GM18499 (cell line): ENCODE measurements at regions not wholly inside any gene's neighbourhood (a gene's known extent, or its start where the extent isn't known, plus 50 kb on each side); places are given as distances from the start of the nearest gene placed in this dataset.
"Not testable (repeated sequence)": the region's sequence is repeated elsewhere in the genome, so short reads cannot be mapped to it uniquely, and the experiment has no call there.

Source experiments
- ATAC-seq: cut with Tn5 transposase; IDR thresholded peaks from one replicate; pipeline ENCODE4 v1.9.1; 2021; ENCODE audit warnings: moderate number of reproducible peaks; ENCODE audit not compliant: insufficient read depth, unreplicated experiment

DNA sequence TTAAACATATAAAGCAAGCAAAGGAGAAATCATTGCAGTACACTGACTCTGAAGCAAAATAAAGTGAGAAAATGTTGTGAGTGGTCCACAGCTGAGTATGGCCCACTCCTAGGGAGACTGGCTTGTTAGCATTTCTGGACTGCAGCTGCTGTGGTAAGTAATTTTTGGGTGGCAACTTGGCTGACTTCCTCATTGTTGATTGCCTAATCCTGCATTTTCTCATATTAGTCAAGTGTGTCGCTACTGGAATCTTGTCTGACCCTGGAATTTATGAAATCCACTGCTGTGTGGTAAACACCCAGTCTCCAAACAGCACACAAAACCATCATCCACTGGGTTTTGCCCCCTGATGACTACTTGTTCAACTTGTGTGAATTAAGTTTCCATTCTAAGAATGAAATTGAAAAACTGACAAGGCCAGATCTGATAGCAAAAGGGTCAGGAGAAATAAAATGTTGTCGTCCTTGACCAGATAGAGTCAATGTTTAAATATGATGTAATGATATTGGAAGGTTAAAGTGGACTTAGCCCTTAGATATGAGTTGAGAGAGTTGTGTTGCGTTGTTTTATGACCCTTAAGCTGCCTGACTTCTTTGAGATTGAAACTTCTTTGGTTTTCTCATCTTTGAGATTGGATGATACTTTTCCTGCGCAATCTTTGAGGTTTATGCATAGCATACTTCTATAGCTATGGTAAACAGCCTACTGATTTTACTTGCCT, 106.6 kb upstream of the SEC22B start:
- not testable (repeated sequence) for ATAC-seq

GRCh38 chr1:120278259-120278610, 101.9 kb upstream of the SEC22B start:
- not testable (repeated sequence) for ATAC-seq

DNA sequence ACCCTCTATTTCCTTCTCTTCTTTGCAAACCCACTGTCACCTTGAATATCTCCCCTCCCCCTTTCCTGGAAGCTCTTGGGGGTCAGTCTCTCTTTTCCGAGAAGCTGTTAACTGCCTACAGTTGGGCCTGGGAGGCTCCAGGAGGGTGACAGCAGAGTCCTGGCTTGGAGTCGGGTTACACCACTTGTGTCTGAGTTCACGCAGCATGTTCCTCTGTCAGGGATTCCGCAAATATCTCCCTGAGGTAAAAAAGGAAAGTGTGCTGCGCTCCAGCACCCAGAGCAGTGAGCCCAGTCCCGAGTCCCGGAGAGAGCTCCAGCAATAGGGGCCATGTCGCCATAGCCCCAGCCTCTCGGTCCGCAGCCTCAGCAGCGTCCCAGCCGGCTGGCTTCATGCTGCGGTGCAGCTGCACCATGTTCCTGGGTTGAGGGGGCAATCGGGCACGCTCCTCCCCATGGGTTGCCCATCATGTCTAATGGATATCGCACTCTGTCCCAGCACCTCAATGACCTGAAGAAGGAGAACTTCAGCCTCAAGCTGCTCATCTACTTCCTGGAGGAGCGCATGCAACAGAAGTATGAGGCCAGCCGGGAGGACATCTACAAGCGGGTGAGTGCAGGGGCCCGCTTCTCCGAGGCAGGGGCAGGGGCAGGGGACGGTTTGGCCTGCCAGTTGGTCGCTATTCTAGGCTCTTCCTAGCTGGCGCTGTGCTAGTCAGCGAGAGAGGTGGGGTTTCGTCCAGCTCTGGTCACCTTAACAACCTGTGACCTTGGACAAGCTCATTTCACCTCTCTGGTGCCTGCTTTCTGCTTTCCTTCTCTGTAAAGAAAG, 101.3 kb upstream of the SEC22B start:
- ATAC-seq, result not testable (repeated sequence)

- not testable (repeated sequence) for ATAC-seq
These were observed 100.4 kb upstream of the SEC22B start for GRCh38 chr1:120276710-120277109.

- ATAC-seq, result not testable (repeated sequence)
These were observed 98.1 kb upstream of the SEC22B start for GRCh38 chr1:120274438-120274837.

DNA sequence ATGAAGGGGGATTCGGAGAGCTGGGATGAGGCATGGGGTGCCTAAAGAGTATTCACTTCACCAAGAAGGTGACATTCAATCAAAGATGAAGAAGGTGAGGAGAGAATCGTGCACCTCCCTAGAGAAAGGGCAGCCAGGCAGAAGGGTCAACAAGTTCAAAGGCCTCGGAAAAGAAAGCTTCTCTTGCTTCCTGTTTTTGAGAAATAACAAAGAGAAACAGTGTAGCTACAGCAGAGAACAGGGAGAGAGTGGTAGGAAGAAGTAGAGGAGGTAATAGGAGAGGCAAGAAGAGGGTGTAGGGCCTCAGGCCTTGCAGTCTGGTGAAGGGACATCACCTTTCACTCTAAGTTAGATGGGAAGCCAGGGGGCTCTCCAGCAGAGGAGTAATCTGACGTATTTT, 97.0 kb upstream of the SEC22B start:
- not testable (repeated sequence) for ATAC-seq

DNA sequence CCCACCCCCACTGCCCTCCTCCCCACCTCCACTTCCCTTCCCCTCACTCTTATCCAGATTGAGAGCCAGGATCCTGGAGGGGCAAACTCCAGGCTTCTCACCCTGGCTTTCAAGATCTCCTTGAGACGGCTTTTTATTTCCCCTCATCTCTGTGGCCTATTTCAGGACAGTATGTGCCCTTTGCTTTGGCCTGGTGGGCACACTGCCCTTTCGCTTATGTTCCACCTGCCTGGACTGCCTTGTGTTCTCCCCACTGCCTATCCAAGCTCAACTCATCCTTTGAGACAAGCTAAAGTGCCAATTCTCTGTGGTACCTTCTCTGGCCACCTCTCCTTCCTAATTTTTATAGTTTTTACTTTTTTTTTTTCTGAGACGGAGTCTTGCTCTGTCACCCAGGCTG, 95.9 kb upstream of the SEC22B start:
- not testable (repeated sequence) for ATAC-seq

DNA sequence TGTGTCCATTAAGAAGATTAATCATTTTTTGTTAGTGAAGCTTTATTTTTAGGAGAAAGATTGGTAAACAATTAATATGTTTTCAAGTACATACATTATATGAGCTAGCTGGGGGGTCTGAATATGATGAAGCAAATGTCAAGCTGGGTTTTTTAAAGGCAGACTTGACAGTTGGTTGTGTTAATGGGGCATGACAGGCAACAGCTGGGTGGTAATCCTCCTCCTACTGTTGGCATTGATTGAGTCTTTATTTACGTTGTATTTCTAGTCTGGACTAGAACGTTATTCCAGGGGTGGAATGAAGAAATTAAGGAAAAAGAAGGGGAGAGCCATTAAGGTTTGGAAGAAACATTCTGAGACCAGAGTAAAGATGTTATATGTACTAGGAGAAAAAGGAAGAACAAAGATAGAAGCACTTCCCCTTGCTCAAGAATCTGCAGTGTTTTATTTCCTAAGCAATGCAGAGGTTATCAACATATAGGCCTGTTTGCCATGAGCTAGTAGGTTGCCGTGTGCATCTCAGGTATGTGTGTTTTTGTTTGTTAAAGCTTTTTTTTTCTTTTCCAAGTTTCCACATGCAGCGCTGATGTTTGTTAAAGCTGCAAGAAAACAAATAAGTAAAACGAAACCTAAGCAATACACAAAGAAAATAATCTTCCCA, 95.4 kb upstream of the SEC22B start:
- ATAC-seq, result not testable (repeated sequence)

- not testable (repeated sequence) for ATAC-seq
These were observed 91.7 kb upstream of the SEC22B start for GRCh38 chr1:120267894-120268551.

- not testable (repeated sequence) for ATAC-seq
These were observed 88.2 kb upstream of the SEC22B start for GRCh38 chr1:120264564-120264963.

- ATAC-seq, result not testable (repeated sequence)
These were observed 86.8 kb upstream of the SEC22B start for GRCh38 chr1:120262791-120263751.

GRCh38 chr1:120257778-120258105, 81.4 kb upstream of the SEC22B start:
- not testable (repeated sequence) for ATAC-seq

DNA sequence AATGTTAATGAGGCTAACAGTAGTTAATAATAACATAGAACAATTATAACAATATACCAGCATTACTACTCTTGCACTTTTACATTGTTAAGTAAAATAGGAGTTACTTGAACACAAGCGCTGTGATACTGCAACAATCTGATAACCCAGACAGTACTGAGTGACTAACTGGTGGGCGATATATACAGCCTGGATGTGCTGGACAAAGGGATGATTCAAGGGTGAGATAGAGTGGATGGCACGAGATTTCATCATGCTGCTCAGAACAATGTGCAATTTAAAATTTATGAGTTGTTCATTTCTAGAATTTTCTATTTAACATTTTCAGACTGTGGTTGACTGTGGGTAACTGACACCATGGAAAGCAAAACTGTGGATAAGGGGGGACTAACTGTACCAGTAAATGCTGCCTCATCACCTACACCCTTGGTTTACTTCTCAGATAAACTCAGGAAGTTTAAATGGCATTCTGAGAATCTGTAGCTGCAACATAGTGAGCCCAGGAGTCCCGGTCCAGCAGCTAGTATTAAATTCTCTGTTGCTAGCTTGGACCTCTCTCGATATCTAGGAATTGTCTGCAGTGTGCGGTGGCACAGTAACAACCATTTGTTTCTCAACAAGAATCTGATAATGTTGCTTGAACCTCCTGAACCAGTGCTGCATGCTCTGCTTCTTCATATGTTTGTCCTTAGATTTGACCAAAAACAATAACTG, 80.9 kb upstream of the SEC22B start:
- not testable (repeated sequence) for ATAC-seq

DNA sequence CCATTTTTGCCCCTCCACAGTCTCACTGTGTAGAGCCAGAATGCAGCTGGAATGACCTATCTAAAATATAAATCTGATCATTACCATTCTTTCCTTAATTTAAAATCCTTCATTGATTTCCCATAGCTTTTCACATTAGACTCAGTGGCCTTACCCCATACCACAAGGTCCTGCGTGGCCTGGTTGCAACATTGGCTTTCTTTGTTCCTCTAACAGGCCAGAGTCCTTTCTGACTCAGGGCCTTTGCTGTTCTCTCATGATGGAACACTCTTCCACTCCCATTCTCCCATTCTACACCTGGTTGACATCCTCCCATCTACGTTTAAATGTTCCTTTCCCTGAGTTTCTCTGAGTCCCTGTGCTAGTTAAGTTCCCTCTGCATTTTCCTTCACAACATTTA, 74.4 kb upstream of the SEC22B start:
- ATAC-seq, result not testable (repeated sequence)

DNA sequence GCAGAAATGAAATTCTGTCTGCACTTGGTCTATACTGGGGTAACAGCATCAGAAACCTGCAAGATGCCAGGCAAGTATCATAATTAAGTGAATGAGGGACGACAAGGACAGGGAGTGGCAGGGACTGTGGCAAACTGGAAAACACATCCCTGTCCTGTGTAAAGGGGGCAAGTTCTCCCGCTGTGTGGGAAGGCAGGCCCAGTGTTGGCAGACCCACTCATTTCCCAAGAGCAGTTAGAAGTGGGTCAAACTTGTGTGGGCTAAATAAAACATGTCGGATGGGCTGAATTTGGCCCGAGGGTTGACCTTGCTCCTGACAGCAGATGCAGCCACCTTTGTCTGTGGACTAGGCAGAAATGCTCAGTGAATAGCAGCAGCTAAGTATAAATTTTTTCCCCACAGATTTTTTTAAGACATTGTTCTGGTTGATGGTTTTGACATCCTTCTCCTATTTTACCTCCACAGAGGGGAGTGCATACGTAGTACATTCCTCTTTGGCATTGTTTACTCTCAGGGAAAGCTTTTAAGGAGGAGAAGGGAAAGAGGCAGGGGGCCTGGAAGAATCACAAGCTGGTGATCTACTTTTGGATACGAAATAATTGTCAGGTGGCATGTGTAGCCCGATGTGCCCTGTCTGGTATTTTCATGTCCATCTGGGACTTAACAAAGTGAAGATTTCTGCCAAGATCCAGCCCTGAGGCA, 72.6 kb upstream of the SEC22B start:
- ATAC-seq, result not testable (repeated sequence)

- ATAC-seq, result not testable (repeated sequence)
These were observed 71.9 kb upstream of the SEC22B start for GRCh38 chr1:120248203-120248602.

- ATAC-seq, result not testable (repeated sequence)
These were observed 67.5 kb upstream of the SEC22B start for GRCh38 chr1:120243867-120244266.

DNA sequence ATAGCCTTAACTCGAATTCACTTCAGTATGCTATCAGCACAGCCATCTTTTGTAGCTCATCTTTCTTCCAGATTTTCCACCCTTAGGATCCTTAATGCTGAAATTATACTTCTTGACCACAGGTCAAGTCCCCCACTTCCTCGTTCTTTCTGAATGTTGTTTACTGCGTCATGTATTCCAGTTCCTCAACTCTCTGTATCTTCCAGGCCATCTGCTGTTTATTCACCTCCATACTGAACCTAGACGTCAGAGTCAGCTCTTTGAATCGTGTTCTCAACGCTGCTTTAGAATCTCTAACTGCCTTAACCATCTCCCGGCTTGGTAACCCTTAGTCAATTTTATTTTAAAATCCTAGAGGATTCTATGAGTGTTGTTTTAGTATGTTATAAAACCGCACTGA, 66.3 kb upstream of the SEC22B start:
- ATAC-seq, result not testable (repeated sequence)
